ENCODE measurements at regions not wholly inside any gene's neighbourhood (a gene's known extent, or its start where the extent isn't known, plus 50 kb on each side); places are given as distances from the start of the nearest gene placed in this dataset.

DNA sequence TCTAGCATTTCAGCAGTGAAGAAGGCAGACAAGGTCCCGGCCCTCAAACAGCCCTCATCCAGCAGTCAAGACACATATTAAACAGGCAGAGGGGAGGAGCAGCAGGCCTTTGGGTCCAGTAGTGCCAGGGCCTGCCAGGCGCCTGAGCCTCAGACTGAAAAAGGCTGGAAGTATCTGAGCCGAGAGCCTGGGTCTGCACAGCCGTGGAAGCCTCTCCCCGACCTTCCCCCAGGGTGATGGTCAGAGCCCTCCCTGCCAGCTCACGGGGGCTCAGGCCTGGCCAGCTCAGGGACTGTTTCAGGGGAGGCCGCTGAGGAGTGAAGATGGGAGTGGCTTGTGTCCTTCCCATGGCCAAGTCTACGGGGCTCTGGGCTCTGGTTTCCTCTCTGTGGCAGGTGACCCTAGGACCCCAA lies 565.2 kb downstream of the PTPRU start:
- TF ChIP-seq POLR2A (IDR thresholded peaks at IDR 0.05; ENCODE audit: low read depth, low read length) = no peak
- TF ChIP-seq POLR2AphosphoS5 (IDR thresholded peaks at IDR 0.05; ENCODE audit: low read depth, low read length) = no peak
- TF ChIP-seq TAF1 (IDR thresholded peaks at IDR 0.05; ENCODE audit: low read depth, low read length) = no peak
- TF ChIP-seq SPI1 (IDR thresholded peaks at IDR 0.05; ENCODE audit: low read depth, low read length) = no peak
- no peak for TF ChIP-seq PAX5 (IDR thresholded peaks at IDR 0.05; ENCODE audit: insufficient read depth, low read length, severe bottlenecking)
- TF ChIP-seq POU2F2 (IDR thresholded peaks at IDR 0.05; ENCODE audit: low read depth, low read length) = no peak
